A673 (cell line): ENCODE measurements at regions not wholly inside any gene's neighbourhood (a gene's known extent, or its start where the extent isn't known, plus 50 kb on each side); places are given as distances from the start of the nearest gene placed in this dataset.

ENCODE experiments used
- BruUV-seq: library from RNA; stranded (reverse); fragments of 400-500 nt; replicated peaks from 2 replicates; lab custom pipeline; 2021; lab: Mats Ljungman, UMichigan
- CTCF ChIA-PET: fragments of 300-600 bp; sonication (Branson Sonifier 250); formaldehyde crosslinking; loops from one replicate; lab custom pipeline; 2022; ENCODE audit warnings: antibody characterized with exemption; lab: Charles Lee
- POLR2A ChIA-PET: fragments of 300-600 bp; sonication (Branson Sonifier 250); formaldehyde crosslinking; loops from one replicate; lab custom pipeline; 2022; ENCODE audit warnings: antibody characterized with exemption; ENCODE audit not compliant: low non-redundant PET; lab: Charles Lee
- DNase-seq: peaks from one replicate; pipeline ENCODE4 v3.0.0-alpha.2; 2015; ENCODE audit warnings: low spot score
- H3K27ac ChIP-seq: fragments of 200-600 bp; sonication (generic); 2 replicates; pipeline ENCODE4 v1.5.1; 2016; ENCODE audit warnings: mixed run types, low read depth, mild to moderate bottlenecking, mixed read lengths, antibody characterized with exemption, low read length; ENCODE audit not compliant: poor library complexity, severe bottlenecking
- H3K27me3 ChIP-seq: fragments of 200-600 bp; sonication (generic); replicated peaks from 2 replicates; pipeline ENCODE4 v1.6.1; 2017; ENCODE audit warnings: mixed run types, low read depth, mild to moderate bottlenecking, mixed read lengths, antibody characterized with exemption, low read length; ENCODE audit not compliant: insufficient read depth, poor library complexity
- H3K36me3 ChIP-seq: fragments of 200-600 bp; sonication (generic); 2 replicates; pipeline ENCODE4 v1.6.1; 2016; ENCODE audit warnings: mixed run types, mild to moderate bottlenecking, mixed read lengths, antibody characterized with exemption, low read length; ENCODE audit not compliant: insufficient read depth, poor library complexity, severe bottlenecking
- H3K4me1 ChIP-seq: fragments of 200-600 bp; sonication (generic); 2 replicates; pipeline ENCODE4 v1.6.1; 2017; ENCODE audit warnings: mixed run types, mild to moderate bottlenecking, mixed read lengths, antibody characterized with exemption, low read length; ENCODE audit not compliant: insufficient read depth, poor library complexity, severe bottlenecking
- H3K4me3 ChIP-seq: fragments of 200-600 bp; sonication (generic); 2 replicates; pipeline ENCODE4 v1.5.1; 2016; ENCODE audit warnings: low read depth, mixed run types, mild to moderate bottlenecking, mixed read lengths, low read length; ENCODE audit not compliant: poor library complexity, severe bottlenecking
- H3K9me3 ChIP-seq: fragments of 200-600 bp; sonication (generic); 2 replicates; pipeline ENCODE4 v1.6.1; 2016; ENCODE audit warnings: mixed run types, low read depth, mild to moderate bottlenecking, mixed read lengths, antibody characterized with exemption, low read length; ENCODE audit not compliant: poor library complexity, severe bottlenecking
- CTCF ChIP-seq: fragments of 300-800, 200-600 bp; sonication (generic); conservative IDR thresholded peaks from 2 replicates; pipeline ENCODE4 v1.5.1; 2017; ENCODE audit warnings: low read depth, mild to moderate bottlenecking, antibody characterized with exemption, low read length, moderate library complexity, mixed read lengths
- EZH2 ChIP-seq: fragments of 200-600 bp; sonication (generic); IDR thresholded peaks from 2 replicates; pipeline ENCODE4 v1.6.1; 2017; ENCODE audit warnings: borderline replicate concordance, low read depth, mild to moderate bottlenecking, mixed read lengths, antibody characterized with exemption, low read length; ENCODE audit not compliant: poor library complexity, severe bottlenecking
- intact Hi-C: fragments of 100-400 bp; cut with micrococcal nuclease; formaldehyde crosslinking; loops from one replicate; pipeline ENCODE4 v1.10.0; 2022; ENCODE audit not compliant: unreplicated experiment

- H3K4me1 ChIP-seq, result no peaks in the 10 kb centered on the region
- no peaks in the 10 kb centered on the region for H3K36me3 ChIP-seq
- H3K4me3 ChIP-seq, result no peak overlapping the region
- H3K9me3 ChIP-seq, result no peaks in the 10 kb centered on the region
- no peak overlapping the region for H3K27ac ChIP-seq
- intact Hi-C loops, result no loop called here
- BruUV-seq, result no TSS peak
- DNase-seq, result no peak
- POLR2A ChIA-PET, result no interaction called here
- CTCF ChIA-PET, result no interaction called here
- H3K27me3 ChIP-seq, result no peaks in the 10 kb centered on the region
- no peak for TF ChIP-seq EZH2
- no peak for TF ChIP-seq CTCF
Measured at GRCh38 chr21:26684889-26685288, 111.8 kb upstream of the CYYR1 start.

GRCh38 chr21:26683996-26684395 is 110.9 kb upstream of the CYYR1 start:
- Histone ChIP-seq H3K27ac (no peak overlapping the region), H3K4me3 (no peak overlapping the region), H3K4me1 (no peaks in the 10 kb centered on the region), H3K9me3 (no peaks in the 10 kb centered on the region), H3K36me3 (no peaks in the 10 kb centered on the region), H3K27me3 (no peaks in the 10 kb centered on the region)
- no peak for TF ChIP-seq EZH2
- no peak for TF ChIP-seq CTCF
- no peak for DNase-seq
- ChIA-PET POLR2A (no interaction called here), CTCF (no interaction called here)
- no TSS peak for BruUV-seq
- intact Hi-C loops, result no loop called here

- no peaks in the 10 kb centered on the region for H3K9me3 ChIP-seq
- no peaks in the 10 kb centered on the region for H3K36me3 ChIP-seq
- no peak overlapping the region for H3K27ac ChIP-seq
- peak; percentile 31 for DNase-seq
- intact Hi-C loops, result no loop called here
- ChIA-PET POLR2A (no interaction called here), CTCF (no interaction called here)
- no peaks in the 10 kb centered on the region for H3K27me3 ChIP-seq
- TF ChIP-seq EZH2, result no peak
- no peak overlapping the region for H3K4me3 ChIP-seq
- BruUV-seq, result no TSS peak
- no peaks in the 10 kb centered on the region for H3K4me1 ChIP-seq
Measured at GRCh38 chr21:26679284-26679683, 106.2 kb upstream of the CYYR1 start.

- BruUV-seq, result no TSS peak
- Histone ChIP-seq H3K4me3 (no peak overlapping the region), H3K27ac (no peak overlapping the region), H3K27me3 (no peaks in the 10 kb centered on the region), H3K36me3 (no peaks in the 10 kb centered on the region), H3K4me1 (no peaks in the 10 kb centered on the region), H3K9me3 (no peaks in the 10 kb centered on the region)
- CTCF ChIA-PET, result no interaction called here
- no peak for DNase-seq
- POLR2A ChIA-PET, result no interaction called here
- TF ChIP-seq CTCF, result no peak
- TF ChIP-seq EZH2, result no peak
- intact Hi-C loops, result no loop called here
Measured at GRCh38 chr21:26674323-26674722, 101.2 kb upstream of the CYYR1 start.
